GM10248 (cell line): ENCODE measurements at regions not wholly inside any gene's neighbourhood (a gene's known extent, or its start where the extent isn't known, plus 50 kb on each side); places are given as distances from the start of the nearest gene placed in this dataset.

ENCODE experiments used
- CTCF ChIA-PET: fragments of 300-600 bp; sonication (Branson Sonifier 250); formaldehyde crosslinking; extraction: SDS; loops from one replicate; lab custom pipeline; 2021; ENCODE audit warnings: antibody characterized with exemption; lab: Yijun Ruan, JAX
- POLR2A ChIA-PET: fragments of 350-650 bp; sonication (Branson Sonifier 250); formaldehyde crosslinking; extraction: SDS; loops from one replicate; lab custom pipeline; 2020; ENCODE audit warnings: antibody characterized with exemption; lab: Yijun Ruan, JAX
- DNase-seq: peaks from one replicate; pipeline ENCODE4 v3.0.0; 2012; ENCODE audit errors: extremely low spot score
- TF ChIP-seq, protein P1 (sequence below): IDR thresholded peaks from 2 replicates; pipeline ENCODE4 v1.5.1; 2012; ENCODE audit warnings: mild to moderate bottlenecking, low read depth; ENCODE audit errors: extremely low read depth, missing control alignments, control extremely low read depth

GRCh38 chr11:106263527-106263926, 186.1 kb downstream of the AASDHPPT start:
- CTCF ChIA-PET: no interaction called here
- TF ChIP-seq, protein P1, sequence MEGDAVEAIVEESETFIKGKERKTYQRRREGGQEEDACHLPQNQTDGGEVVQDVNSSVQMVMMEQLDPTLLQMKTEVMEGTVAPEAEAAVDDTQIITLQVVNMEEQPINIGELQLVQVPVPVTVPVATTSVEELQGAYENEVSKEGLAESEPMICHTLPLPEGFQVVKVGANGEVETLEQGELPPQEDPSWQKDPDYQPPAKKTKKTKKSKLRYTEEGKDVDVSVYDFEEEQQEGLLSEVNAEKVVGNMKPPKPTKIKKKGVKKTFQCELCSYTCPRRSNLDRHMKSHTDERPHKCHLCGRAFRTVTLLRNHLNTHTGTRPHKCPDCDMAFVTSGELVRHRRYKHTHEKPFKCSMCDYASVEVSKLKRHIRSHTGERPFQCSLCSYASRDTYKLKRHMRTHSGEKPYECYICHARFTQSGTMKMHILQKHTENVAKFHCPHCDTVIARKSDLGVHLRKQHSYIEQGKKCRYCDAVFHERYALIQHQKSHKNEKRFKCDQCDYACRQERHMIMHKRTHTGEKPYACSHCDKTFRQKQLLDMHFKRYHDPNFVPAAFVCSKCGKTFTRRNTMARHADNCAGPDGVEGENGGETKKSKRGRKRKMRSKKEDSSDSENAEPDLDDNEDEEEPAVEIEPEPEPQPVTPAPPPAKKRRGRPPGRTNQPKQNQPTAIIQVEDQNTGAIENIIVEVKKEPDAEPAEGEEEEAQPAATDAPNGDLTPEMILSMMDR: no peak
- POLR2A ChIA-PET: no interaction called here
- DNase-seq: no peak

DNA sequence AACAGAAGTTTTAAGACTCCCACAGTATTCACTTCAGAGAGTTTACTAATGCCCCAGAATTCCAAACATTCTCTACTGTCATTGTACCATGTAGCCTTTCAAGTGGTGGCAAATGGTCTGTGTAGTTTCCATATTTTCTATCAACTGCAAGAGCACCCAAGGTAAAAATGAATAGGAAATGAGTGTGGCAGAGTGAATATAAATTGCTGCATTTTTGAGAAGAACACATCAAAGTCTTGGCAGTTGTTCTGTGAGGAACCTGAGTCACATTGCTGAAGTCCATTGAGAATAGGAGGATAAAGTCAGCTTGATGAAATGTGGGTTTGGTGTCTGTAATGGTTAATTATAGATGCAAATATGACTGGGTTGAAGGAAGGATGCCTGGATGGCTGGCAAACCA, 193.6 kb downstream of the AASDHPPT start:
- DNase-seq: no peak
- POLR2A ChIA-PET: no interaction called here
- TF ChIP-seq, protein P1: no peak
- CTCF ChIA-PET: no interaction called here

GRCh38 chr11:106271686-106272085, 194.2 kb downstream of the AASDHPPT start:
- ChIA-PET CTCF (no interaction called here), POLR2A (no interaction called here)
- DNase-seq: no peak
- TF ChIP-seq, protein P1: no peak

GRCh38 chr11:106275151-106275550, 197.7 kb downstream of the AASDHPPT start:
- DNase-seq: no peak
- TF ChIP-seq, protein P1: no peak
- ChIA-PET CTCF (interaction anchor here (0.6 kb wide), 1 partner anchor 69 kb away, joined by 3 read pairs; no protein-coding TSS in a partner anchor), POLR2A (no interaction called here)

DNA sequence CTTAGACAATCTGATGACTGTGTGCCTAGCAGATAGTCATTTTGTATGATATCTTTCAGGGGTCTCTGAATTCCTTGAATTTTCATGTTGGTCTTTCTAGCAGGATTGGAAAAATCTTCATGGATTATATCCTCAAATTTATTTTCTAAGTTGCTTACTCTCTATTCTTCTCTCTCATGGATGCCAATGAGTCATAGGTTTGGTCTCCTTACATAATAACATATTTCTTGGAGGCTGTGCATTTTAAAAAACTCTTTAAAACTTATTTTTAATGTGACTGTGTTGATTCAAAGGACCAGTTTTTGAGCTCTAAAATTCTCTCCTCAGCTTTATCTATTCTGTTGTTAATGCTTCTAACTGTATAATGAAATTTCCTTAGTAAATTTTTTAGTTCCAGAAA, 198.7 kb downstream of the AASDHPPT start:
- no peak for DNase-seq
- TF ChIP-seq, protein P1: no peak
- POLR2A ChIA-PET: no interaction called here
- CTCF ChIA-PET: interaction anchor here (1.6 kb wide), 1 partner anchor 9 kb away, joined by 4 read pairs; no protein-coding TSS in a partner anchor

- CTCF ChIA-PET: interaction anchor here (0.9 to 1.6 kb wide), 2 partner anchors 10 to 11 kb away, joined by 3 to 4 read pairs; no protein-coding TSS in a partner anchor
- DNase-seq: no peak
- TF ChIP-seq, protein P1: no peak
- POLR2A ChIA-PET: no interaction called here
Measured at GRCh38 chr11:106276859-106277436, 199.5 kb downstream of the AASDHPPT start.

GRCh38 chr11:106277484-106277883, 200.0 kb downstream of the AASDHPPT start:
- TF ChIP-seq, protein P1: no peak
- ChIA-PET CTCF (interaction anchor here (0.9 to 1.6 kb wide), 3 partner anchors 10 to 17 kb away, joined by 3 to 4 read pairs (median 4); no protein-coding TSS in a partner anchor), POLR2A (no interaction called here)
- no peak for DNase-seq
